ENCODE measurements at regions not wholly inside any gene's neighbourhood (a gene's known extent, or its start where the extent isn't known, plus 50 kb on each side); places are given as distances from the start of the nearest gene placed in this dataset.

GRCh38 chr9:79900754-79901153, 329.0 kb downstream of the TLE4 start:
- no peaks in the 10 kb centered on the region for H3K36me3 ChIP-seq (ENCODE audit: control insufficient read depth, insufficient read depth, low read length)
- no peak for DNase-seq (ENCODE audit: low read depth)
- TF ChIP-seq CTCF (IDR thresholded peaks at IDR 0.05; ENCODE audit: insufficient read depth, low read length, poor library complexity, severe bottlenecking) = no peak
- no peaks in the 10 kb centered on the region for H3K27me3 ChIP-seq (ENCODE audit: control insufficient read depth, insufficient read depth, low read length)
- no peak overlapping the region for H3K4me3 ChIP-seq (ENCODE audit: low read depth, low read length)

GRCh38 chr9:79896390-79896980, 324.7 kb downstream of the TLE4 start:
- Histone ChIP-seq H3K36me3 (ENCODE audit: control insufficient read depth, insufficient read depth, low read length) (no peaks in the 10 kb centered on the region), H3K4me3 (ENCODE audit: low read depth, low read length) (no peak overlapping the region), H3K27me3 (ENCODE audit: control insufficient read depth, insufficient read depth, low read length) (no peaks in the 10 kb centered on the region)
- DNase-seq (ENCODE audit: low read depth) = no peak
- no peak for TF ChIP-seq CTCF (IDR thresholded peaks at IDR 0.05; ENCODE audit: insufficient read depth, low read length, poor library complexity, severe bottlenecking)

- Histone ChIP-seq H3K27me3 (ENCODE audit: control insufficient read depth, insufficient read depth, low read length) (no peaks in the 10 kb centered on the region), H3K4me3 (ENCODE audit: low read depth, low read length) (no peak overlapping the region), H3K36me3 (ENCODE audit: control insufficient read depth, insufficient read depth, low read length) (no peaks in the 10 kb centered on the region)
- no peak for TF ChIP-seq CTCF (IDR thresholded peaks at IDR 0.05; ENCODE audit: insufficient read depth, low read length, poor library complexity, severe bottlenecking)
- DNase-seq (ENCODE audit: low read depth) = no peak
These were observed 323.5 kb downstream of the TLE4 start for GRCh38 chr9:79895232-79895631.

GRCh38 chr9:79889369-79889768, 317.6 kb downstream of the TLE4 start:
- H3K4me3 ChIP-seq (ENCODE audit: low read depth, low read length) = no peak overlapping the region
- TF ChIP-seq CTCF (IDR thresholded peaks at IDR 0.05; ENCODE audit: insufficient read depth, low read length, poor library complexity, severe bottlenecking) = no peak
- no peaks in the 10 kb centered on the region for H3K27me3 ChIP-seq (ENCODE audit: control insufficient read depth, insufficient read depth, low read length)
- no peak for DNase-seq (ENCODE audit: low read depth)
- H3K36me3 ChIP-seq (ENCODE audit: control insufficient read depth, insufficient read depth, low read length) = no peaks in the 10 kb centered on the region

- no peak for TF ChIP-seq CTCF (IDR thresholded peaks at IDR 0.05; ENCODE audit: insufficient read depth, low read length, poor library complexity, severe bottlenecking)
- Histone ChIP-seq H3K27me3 (ENCODE audit: control insufficient read depth, insufficient read depth, low read length) (no peaks in the 10 kb centered on the region), H3K4me3 (ENCODE audit: low read depth, low read length) (no peak overlapping the region), H3K36me3 (ENCODE audit: control insufficient read depth, insufficient read depth, low read length) (no peaks in the 10 kb centered on the region)
- DNase-seq (ENCODE audit: low read depth) = no peak
These were observed 313.5 kb downstream of the TLE4 start for GRCh38 chr9:79885093-79885857.

GRCh38 chr9:79884546-79884945, 312.8 kb downstream of the TLE4 start:
- Histone ChIP-seq H3K36me3 (ENCODE audit: control insufficient read depth, insufficient read depth, low read length) (no peaks in the 10 kb centered on the region), H3K27me3 (ENCODE audit: control insufficient read depth, insufficient read depth, low read length) (no peaks in the 10 kb centered on the region), H3K4me3 (ENCODE audit: low read depth, low read length) (no peak overlapping the region)
- no peak for DNase-seq (ENCODE audit: low read depth)
- TF ChIP-seq CTCF (IDR thresholded peaks at IDR 0.05; ENCODE audit: insufficient read depth, low read length, poor library complexity, severe bottlenecking) = no peak

All from kidney epithelial cell (primary cell).